ENCODE measurements at regions not wholly inside any gene's neighbourhood (a gene's known extent, or its start where the extent isn't known, plus 50 kb on each side); places are given as distances from the start of the nearest gene placed in this dataset.

- no peak for TF ChIP-seq MAX (IDR thresholded peaks at IDR 0.05; ENCODE audit: low read depth, low read length)
- no peak for DNase-seq (ENCODE audit: low read depth)
- H3K4me3 ChIP-seq (ENCODE audit: low read depth, low read length) = no peak overlapping the region
Measured at GRCh38 chr4:108314900-108315589, 146.3 kb upstream of the LEF1 start.

- no peak for TF ChIP-seq POLR2A (IDR thresholded peaks at IDR 0.05; ENCODE audit: extremely low read depth, insufficient read length)
- TF ChIP-seq MAX (IDR thresholded peaks at IDR 0.05; ENCODE audit: low read depth, low read length) = no peak
- DNase-seq (ENCODE audit: low read depth) = no peak
- no peak overlapping the region for H3K4me3 ChIP-seq (ENCODE audit: low read depth, low read length)
Measured at GRCh38 chr4:108313546-108314339, 145.0 kb upstream of the LEF1 start.

GRCh38 chr4:108311313-108311712 is 142.6 kb upstream of the LEF1 start:
- no peak overlapping the region for H3K4me3 ChIP-seq (ENCODE audit: low read depth, low read length)
- no peak for DNase-seq (ENCODE audit: low read depth)
- TF ChIP-seq POLR2A (IDR thresholded peaks at IDR 0.05; ENCODE audit: extremely low read depth, insufficient read length) = no peak
- no peak for TF ChIP-seq MAX (IDR thresholded peaks at IDR 0.05; ENCODE audit: low read depth, low read length)
- no peak for TF ChIP-seq MYC (IDR thresholded peaks at IDR 0.05; ENCODE audit: low read depth, low read length)
- TF ChIP-seq CTCF (IDR thresholded peaks at IDR 0.05; ENCODE audit: low read depth, low read length) = no peak

GRCh38 chr4:108303488-108304177 is 134.9 kb upstream of the LEF1 start:
- TF ChIP-seq MAX (IDR thresholded peaks at IDR 0.05; ENCODE audit: low read depth, low read length) (no peak), POLR2A (IDR thresholded peaks at IDR 0.05; ENCODE audit: extremely low read depth, insufficient read length) (no peak), CTCF (IDR thresholded peaks at IDR 0.05; ENCODE audit: low read depth, low read length) (no peak), MYC (IDR thresholded peaks at IDR 0.05; ENCODE audit: low read depth, low read length) (no peak)
- H3K4me3 ChIP-seq (ENCODE audit: low read depth, low read length) = no peak overlapping the region
- DNase-seq (ENCODE audit: low read depth) = no peak

- no peak for TF ChIP-seq CTCF (IDR thresholded peaks at IDR 0.05; ENCODE audit: low read depth, low read length)
- no peak for TF ChIP-seq MAX (IDR thresholded peaks at IDR 0.05; ENCODE audit: low read depth, low read length)
- TF ChIP-seq POLR2A (IDR thresholded peaks at IDR 0.05; ENCODE audit: extremely low read depth, insufficient read length) = no peak
- no peak for TF ChIP-seq MYC (IDR thresholded peaks at IDR 0.05; ENCODE audit: low read depth, low read length)
- H3K4me3 ChIP-seq (ENCODE audit: low read depth, low read length) = no peak overlapping the region
- no peak for DNase-seq (ENCODE audit: low read depth)
Measured at GRCh38 chr4:108301545-108302251, 133.0 kb upstream of the LEF1 start.

GRCh38 chr4:108297605-108298004 is 128.9 kb upstream of the LEF1 start:
- DNase-seq (ENCODE audit: low read depth) = no peak
- no peak overlapping the region for H3K4me3 ChIP-seq (ENCODE audit: low read depth, low read length)
- TF ChIP-seq MYC (IDR thresholded peaks at IDR 0.05; ENCODE audit: low read depth, low read length) (no peak), CTCF (IDR thresholded peaks at IDR 0.05; ENCODE audit: low read depth, low read length) (no peak), POLR2A (IDR thresholded peaks at IDR 0.05; ENCODE audit: extremely low read depth, insufficient read length) (no peak), MAX (IDR thresholded peaks at IDR 0.05; ENCODE audit: low read depth, low read length) (no peak)

Data from NB4 (cell line).